HCT116 (cell line): ENCODE measurements at regions not wholly inside any gene's neighbourhood (a gene's known extent, or its start where the extent isn't known, plus 50 kb on each side); places are given as distances from the start of the nearest gene placed in this dataset.

ENCODE experiments used
- CTCF ChIP-seq, 3 experiments: fragments of 200-600 bp in 1 of 3; sonication (generic) in 1 of 3; IDR thresholded peaks in 2 of 3; conservative IDR thresholded peaks in 1 of 3; 2 replicates each; pipeline ENCODE4 v1.5.1; 2012 to 2017; ENCODE audit warnings: low read depth in 2 of 3, low read length in 2 of 3, antibody characterized with exemption in 1 of 3, borderline replicate concordance in 1 of 3, control low read depth in 1 of 3, mild to moderate bottlenecking in 1 of 3, mixed read lengths in 1 of 3, mixed run types in 1 of 3, moderate library complexity in 1 of 3; ENCODE audit not compliant: insufficient read depth in 1 of 3
- POLR2AphosphoS5 ChIP-seq: IDR thresholded peaks from 2 replicates; pipeline ENCODE4 v1.6.1; 2011; ENCODE audit warnings: mild to moderate bottlenecking, low read depth, low read length, moderate library complexity

- TF ChIP-seq POLR2AphosphoS5 (no peak), CTCF (IDR thresholded peaks at IDR 0.05 in 2 of 3, conservative IDR thresholded peaks at IDR 0.05 in 1 of 3; ENCODE audit: borderline replicate concordance in 1 of 3, insufficient read depth in 1 of 3, low read depth in 2 of 3, low read length in 2 of 3) (no peak)
These were observed 211.0 kb upstream of the DPPA4 start for GRCh38 chr3:109548192-109548938.
